Stimulated activated naive CD8-positive, alpha-beta T cell treated with anti-CD3 and anti-CD28 coated beads, Interleukin-15, Interleukin-2, amounts not matched to agents 100 ng/mL and 50 ng/mL, for 24 hours (primary cell): ENCODE measurements at regions not wholly inside any gene's neighbourhood (a gene's known extent, or its start where the extent isn't known, plus 50 kb on each side); places are given as distances from the start of the nearest gene placed in this dataset.

Experiments
- H3K27ac Mint-ChIP-seq: one replicate; pipeline ENCODE4 v1.8.0; 2021; ENCODE audit warnings: mild to moderate bottlenecking, mixed read lengths
- H3K27me3 Mint-ChIP-seq: one replicate; pipeline ENCODE4 v1.8.0; 2021; ENCODE audit warnings: mixed read lengths
- H3K36me3 Mint-ChIP-seq: one replicate; pipeline ENCODE4 v1.8.0; 2021; ENCODE audit warnings: low read depth, mixed read lengths
- H3K4me1 Mint-ChIP-seq: one replicate; pipeline ENCODE4 v1.8.0; 2021; ENCODE audit warnings: low read depth, mixed read lengths
- H3K4me3 Mint-ChIP-seq: one replicate; pipeline ENCODE4 v1.8.0; 2021; ENCODE audit warnings: mild to moderate bottlenecking, mixed read lengths
- H3K9me3 Mint-ChIP-seq: one replicate; pipeline ENCODE4 v1.8.0; 2021; ENCODE audit warnings: mixed read lengths

DNA sequence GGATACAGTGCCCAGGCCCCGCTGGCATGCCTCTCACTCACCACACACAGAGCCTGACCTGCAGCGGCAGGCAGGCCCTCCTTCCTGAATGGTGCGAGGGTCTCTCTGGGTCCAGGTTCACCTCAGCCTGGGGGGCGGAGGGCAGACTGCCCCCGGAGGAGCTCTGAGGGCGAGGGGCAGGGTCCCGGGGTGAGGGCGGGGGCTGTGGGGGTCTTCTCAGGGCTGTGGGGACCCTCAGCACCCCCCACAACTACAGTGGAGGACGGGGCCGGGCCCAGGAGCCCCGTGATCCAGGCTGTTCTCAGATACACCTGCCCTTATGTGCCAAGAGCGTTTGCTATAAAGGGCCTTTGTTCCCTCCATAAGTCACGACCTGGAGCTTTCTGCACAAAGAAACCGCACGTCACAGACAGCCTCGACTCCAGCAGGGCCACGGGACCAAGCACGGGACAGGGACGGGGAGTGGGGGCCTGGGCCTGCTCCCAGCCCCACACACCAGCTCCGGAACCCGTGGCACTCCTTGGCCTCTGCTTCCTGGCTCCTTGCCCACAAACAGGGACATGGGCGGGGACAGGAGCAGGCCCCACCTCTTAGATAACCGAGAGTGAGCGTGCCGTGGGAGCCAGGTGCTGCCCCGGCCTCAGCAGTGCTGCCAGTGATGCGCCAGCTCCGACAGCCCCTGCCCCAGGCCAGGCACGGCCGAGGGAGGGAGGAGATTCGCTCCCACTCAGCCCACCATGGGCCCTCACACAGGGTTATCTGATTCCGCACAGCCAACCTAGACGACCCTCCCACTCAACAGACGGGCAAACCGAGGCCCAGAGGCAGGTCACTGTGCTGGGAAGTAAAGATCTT lies 101.9 kb downstream of the RFLNA start:
- peaks cover 10% of the 10 kb centered on the region for H3K4me1 Mint-ChIP-seq
- no peak overlapping the region for H3K4me3 Mint-ChIP-seq
- no peak overlapping the region for H3K27ac Mint-ChIP-seq
- no peaks in the 10 kb centered on the region for H3K27me3 Mint-ChIP-seq
- peaks cover 15% of the 10 kb centered on the region for H3K36me3 Mint-ChIP-seq
- H3K9me3 Mint-ChIP-seq = no peaks in the 10 kb centered on the region

DNA sequence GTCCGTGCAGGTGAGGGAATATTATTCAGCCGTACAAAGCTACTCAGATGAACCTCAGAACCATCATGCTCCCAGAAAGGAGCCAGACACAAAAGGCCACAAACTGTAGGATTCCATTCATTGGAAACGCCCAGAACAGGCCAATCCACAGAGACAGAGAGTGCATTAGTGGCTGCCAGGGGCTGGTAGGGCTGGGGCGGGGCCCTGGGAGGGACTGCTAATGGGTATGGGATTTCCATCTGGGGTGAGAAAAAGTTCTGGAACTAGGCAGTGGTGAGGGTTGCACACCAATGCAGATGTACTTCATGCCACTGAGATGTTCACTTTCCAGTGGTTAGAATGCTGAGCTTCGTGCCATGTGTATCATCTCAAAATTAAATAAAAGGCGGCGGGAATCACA lies 101.1 kb downstream of the RFLNA start:
- H3K9me3 Mint-ChIP-seq = no peaks in the 10 kb centered on the region
- H3K27ac Mint-ChIP-seq = no peak overlapping the region
- no peaks in the 10 kb centered on the region for H3K27me3 Mint-ChIP-seq
- H3K4me3 Mint-ChIP-seq = no peak overlapping the region
- peaks cover 22% of the 10 kb centered on the region for H3K36me3 Mint-ChIP-seq
- peaks cover 18% of the 10 kb centered on the region for H3K4me1 Mint-ChIP-seq

- Mint-ChIP-seq H3K9me3 (no peaks in the 10 kb centered on the region), H3K36me3 (peaks cover 18% of the 10 kb centered on the region), H3K4me1 (peaks cover 25% of the 10 kb centered on the region), H3K4me3 (no peak overlapping the region), H3K27me3 (no peaks in the 10 kb centered on the region), H3K27ac (no peak overlapping the region)
Measured at GRCh38 chr12:124395284-124395752, 100.4 kb downstream of the RFLNA start.

DNA sequence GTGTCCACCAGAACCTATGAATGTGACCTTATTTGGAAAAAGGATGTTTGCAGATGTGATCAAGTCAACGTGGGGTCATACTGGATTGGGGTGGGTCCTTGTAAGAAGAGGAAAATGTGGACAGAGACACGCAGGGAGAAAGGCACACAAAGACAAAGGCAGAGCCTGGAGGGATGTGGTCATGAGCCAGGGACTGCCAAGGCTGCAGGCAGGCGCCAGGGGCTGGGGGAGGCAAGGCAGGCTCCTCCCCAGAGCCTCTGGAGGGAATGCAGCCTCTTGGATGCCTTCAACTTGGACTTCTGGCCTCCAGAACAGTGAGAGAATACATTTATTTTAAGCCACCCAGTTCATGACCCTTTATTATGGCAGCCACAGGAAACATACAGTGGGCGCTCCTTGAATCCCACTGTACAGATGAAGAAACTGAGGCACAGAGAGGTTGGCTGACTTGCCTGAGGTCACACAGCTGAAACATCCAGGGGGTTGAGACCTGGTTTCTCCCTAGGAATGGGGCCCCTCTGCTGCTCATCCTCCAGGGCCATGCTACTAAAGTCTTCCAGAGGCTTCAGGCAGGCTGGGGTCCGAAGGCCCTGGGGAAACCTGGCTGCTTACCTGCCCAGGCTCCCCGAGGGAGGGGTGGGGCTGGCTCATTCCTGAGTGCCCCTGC lies 99.7 kb downstream of the RFLNA start:
- peaks cover 32% of the 10 kb centered on the region for H3K4me1 Mint-ChIP-seq
- H3K27ac Mint-ChIP-seq = no peak overlapping the region
- H3K27me3 Mint-ChIP-seq = no peaks in the 10 kb centered on the region
- no peak overlapping the region for H3K4me3 Mint-ChIP-seq
- no peaks in the 10 kb centered on the region for H3K9me3 Mint-ChIP-seq
- H3K36me3 Mint-ChIP-seq = peaks cover 13% of the 10 kb centered on the region

GRCh38 chr12:124393831-124394230 lies 98.9 kb downstream of the RFLNA start:
- no peaks in the 10 kb centered on the region for H3K9me3 Mint-ChIP-seq
- no peaks in the 10 kb centered on the region for H3K27me3 Mint-ChIP-seq
- peaks cover 38% of the 10 kb centered on the region for H3K4me1 Mint-ChIP-seq
- peaks cover 13% of the 10 kb centered on the region for H3K36me3 Mint-ChIP-seq
- no peak overlapping the region for H3K4me3 Mint-ChIP-seq
- H3K27ac Mint-ChIP-seq = no peak overlapping the region

DNA sequence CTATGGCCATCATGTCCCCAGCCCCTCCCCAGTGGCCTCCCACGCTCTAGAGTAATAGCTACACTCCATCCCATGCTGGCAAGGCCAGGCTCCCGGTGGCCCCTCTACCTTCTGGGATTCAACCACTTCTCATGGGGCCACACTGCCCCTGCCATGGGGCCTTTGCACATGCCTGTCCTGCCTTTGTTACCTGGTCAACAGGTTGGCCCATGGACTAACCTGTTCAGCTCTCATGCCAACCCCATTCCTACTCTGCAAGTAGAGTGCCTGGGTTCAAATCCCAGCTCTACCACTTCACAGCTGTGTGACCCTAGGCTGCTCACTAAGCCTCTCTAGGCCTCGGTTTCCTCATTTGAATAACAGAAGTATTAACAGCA lies 98.5 kb downstream of the RFLNA start:
- H3K4me3 Mint-ChIP-seq = no peak overlapping the region
- no peaks in the 10 kb centered on the region for H3K9me3 Mint-ChIP-seq
- H3K27me3 Mint-ChIP-seq = no peaks in the 10 kb centered on the region
- H3K36me3 Mint-ChIP-seq = peaks cover 13% of the 10 kb centered on the region
- H3K27ac Mint-ChIP-seq = no peak overlapping the region
- peaks cover 40% of the 10 kb centered on the region for H3K4me1 Mint-ChIP-seq

DNA sequence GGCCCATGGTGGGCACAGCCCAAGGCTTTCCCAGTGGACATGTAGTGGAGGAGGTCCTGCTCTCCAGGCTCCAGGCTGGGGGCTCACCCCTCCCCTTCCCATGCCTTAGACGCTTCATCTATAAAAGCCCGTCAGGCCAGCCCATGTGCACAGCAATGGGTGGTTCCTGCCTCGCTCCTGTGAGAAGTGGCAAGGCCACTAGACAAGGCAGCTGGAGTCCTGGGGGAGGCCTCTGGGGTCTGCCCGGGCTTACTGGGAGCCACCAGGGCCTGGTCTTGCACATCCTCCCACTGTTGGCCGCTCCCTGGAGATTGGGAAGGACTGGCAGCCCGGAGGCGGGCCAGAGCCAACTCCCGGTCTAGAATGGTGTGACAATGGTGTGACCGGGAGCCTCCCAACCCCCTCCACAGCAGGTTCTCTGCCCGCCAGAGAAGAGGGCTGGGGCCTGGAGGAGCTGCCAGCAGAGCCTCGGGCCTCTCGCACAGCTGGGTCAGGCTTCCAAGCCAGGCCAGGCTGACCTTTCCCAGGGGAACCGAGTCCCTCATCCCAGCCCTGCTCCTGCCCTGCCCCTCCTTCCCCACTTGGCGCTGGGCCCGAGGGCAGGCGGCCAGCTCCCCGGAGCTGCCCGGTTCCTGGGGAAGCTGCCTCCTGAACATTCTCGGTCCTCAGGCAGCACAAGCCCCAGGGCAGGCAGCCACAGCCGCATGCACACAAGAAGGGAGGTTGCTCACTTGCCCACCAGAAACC lies 97.9 kb downstream of the RFLNA start:
- H3K36me3 Mint-ChIP-seq = peaks cover 13% of the 10 kb centered on the region
- no peaks in the 10 kb centered on the region for H3K27me3 Mint-ChIP-seq
- H3K9me3 Mint-ChIP-seq = no peaks in the 10 kb centered on the region
- no peak overlapping the region for H3K4me3 Mint-ChIP-seq
- no peak overlapping the region for H3K27ac Mint-ChIP-seq
- peaks cover 42% of the 10 kb centered on the region for H3K4me1 Mint-ChIP-seq

DNA sequence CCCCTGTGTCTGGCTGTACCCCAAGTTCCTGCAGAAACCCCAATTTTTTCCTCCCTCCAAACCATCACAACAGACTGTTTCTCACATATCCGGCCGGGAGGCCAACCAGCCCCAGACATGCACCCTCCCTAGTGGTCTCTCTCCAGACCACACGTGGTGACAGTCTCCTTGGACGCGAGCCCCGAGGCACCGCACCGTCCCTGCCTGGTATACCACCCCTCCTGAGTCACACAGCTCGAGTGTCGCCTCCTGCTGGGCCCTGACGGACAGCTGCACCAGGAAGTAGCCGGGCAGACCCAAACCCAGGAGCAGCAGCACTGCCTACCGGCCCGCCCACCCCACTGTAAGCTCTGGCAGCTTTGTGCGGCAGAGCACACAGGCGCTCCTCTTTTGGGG lies 97.4 kb downstream of the RFLNA start:
- Mint-ChIP-seq H3K36me3 (peaks cover 13% of the 10 kb centered on the region), H3K27ac (no peak overlapping the region), H3K27me3 (no peaks in the 10 kb centered on the region), H3K4me1 (peaks cover 42% of the 10 kb centered on the region), H3K9me3 (no peaks in the 10 kb centered on the region), H3K4me3 (no peak overlapping the region)

DNA sequence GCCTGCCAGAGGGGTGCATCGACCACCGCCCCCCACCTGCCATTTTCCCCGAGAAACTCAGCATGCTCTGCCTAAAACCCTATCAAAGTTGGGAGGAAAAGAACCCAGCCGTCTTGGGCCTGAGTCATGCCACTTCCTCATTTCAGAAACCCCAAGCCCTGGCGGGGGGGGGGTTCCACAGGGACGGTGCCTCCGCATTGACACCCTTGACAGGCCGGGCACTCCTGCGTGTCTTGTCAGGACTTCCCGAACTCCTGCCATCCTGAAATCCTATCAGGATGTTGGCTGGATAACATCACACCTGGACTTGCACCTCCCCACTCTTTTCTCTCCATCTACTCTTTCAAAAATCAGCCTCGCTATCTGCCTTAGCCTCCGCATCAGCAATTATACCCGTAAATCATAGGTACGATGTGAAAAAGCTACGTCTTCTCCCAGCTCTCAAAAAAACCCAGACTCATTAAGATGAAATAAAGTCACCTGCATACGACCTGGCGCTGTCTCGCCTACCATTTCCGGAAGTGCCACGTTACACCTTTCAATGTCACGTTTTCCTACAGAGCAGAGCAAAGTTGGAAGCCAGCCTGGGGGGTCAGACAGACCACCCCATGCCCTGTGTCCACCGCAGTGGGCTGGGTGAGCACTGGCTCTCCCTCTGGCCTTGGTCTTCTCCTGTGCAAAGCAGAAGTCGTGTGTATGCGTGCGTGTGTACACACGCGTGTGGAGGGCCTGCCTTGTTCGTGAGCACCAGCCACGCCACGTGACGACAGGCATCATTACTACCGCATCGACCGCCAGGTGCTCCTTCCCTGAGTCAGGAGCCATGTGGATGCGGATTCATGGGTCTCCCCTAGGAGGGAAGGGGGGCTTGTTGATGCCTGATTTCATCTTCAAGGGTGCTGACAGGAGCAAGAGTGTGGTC lies 96.7 kb downstream of the RFLNA start:
- peak overlapping the region; percentile 90 for H3K27ac Mint-ChIP-seq
- H3K27me3 Mint-ChIP-seq = no peaks in the 10 kb centered on the region
- peak overlapping the region; percentile 72 for H3K4me3 Mint-ChIP-seq
- H3K4me1 Mint-ChIP-seq = peaks cover 42% of the 10 kb centered on the region
- peaks cover 13% of the 10 kb centered on the region for H3K36me3 Mint-ChIP-seq
- no peaks in the 10 kb centered on the region for H3K9me3 Mint-ChIP-seq

GRCh38 chr12:124390442-124391097 lies 95.7 kb downstream of the RFLNA start:
- Mint-ChIP-seq H3K27ac (peak overlapping the region; percentile 90), H3K27me3 (no peaks in the 10 kb centered on the region), H3K4me3 (peak overlapping the region; percentile 41), H3K4me1 (peaks cover 42% of the 10 kb centered on the region), H3K9me3 (no peaks in the 10 kb centered on the region), H3K36me3 (peaks cover 7% of the 10 kb centered on the region)

GRCh38 chr12:124389725-124390441 lies 95.0 kb downstream of the RFLNA start:
- H3K4me1 Mint-ChIP-seq = peaks cover 42% of the 10 kb centered on the region

DNA sequence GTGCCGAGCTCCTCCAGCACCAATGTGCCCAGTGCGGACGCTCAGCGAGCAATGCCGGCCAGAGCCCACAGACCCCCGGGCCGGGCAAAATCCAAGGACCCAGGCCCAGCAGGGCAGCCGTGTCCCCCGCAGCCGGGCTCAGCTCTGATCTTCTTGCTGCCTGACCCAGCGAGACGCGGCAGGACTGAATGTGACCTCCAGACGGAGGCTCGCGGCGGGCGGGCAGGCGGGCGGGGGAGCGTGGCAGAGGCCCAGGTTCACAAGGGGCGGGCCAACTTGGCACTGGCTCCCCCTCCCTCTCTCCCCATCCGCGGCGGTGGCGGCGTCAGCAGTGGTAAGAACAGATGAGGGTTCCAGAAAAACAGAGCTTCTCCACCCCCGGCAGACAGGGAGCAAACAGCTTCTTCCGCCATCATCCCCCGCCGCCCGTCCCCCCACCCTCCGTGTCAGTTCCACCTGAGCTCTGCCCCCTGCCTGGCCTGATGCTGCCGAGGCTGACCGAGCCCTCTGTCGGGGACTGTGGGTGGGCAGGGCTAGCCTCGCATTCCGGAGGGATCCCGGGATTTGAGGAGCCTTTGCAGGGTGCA lies 94.3 kb downstream of the RFLNA start:
- Mint-ChIP-seq H3K9me3 (no peaks in the 10 kb centered on the region), H3K4me3 (peak overlapping the region; percentile 43), H3K4me1 (peaks cover 42% of the 10 kb centered on the region), H3K27me3 (no peaks in the 10 kb centered on the region), H3K36me3 (peaks cover 7% of the 10 kb centered on the region), H3K27ac (no peak overlapping the region)

More at GRCh38 chr12:124389725-124390441, 95.0 kb downstream of the RFLNA start:
- Mint-ChIP-seq H3K27ac (no peak overlapping the region), H3K27me3 (no peaks in the 10 kb centered on the region), H3K9me3 (no peaks in the 10 kb centered on the region), H3K36me3 (peaks cover 7% of the 10 kb centered on the region), H3K4me3 (peak overlapping the region; percentile 23)

DNA sequence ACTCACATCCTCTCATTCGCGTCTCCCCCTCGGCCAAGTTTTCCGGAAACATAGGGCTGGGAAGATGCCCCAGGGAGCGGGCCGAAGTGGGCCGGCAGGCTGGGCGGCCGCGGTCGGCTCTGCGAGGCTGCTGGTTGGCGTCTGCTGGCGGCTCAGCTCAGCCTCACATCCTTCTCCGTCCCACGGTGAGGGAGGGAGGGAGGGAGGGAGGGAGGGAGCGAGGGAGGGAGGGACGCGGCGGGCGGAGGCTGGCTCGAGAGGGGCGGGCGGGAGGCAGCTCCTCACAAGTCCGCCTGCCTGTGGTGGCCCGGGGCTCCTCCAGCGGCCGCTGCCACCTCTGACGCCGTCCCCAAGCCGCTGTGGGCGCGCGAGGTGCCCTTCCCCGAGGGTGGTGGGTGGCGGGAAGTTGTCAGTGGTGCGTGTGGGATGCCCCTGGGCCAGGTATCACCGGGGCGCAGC lies 93.8 kb downstream of the RFLNA start:
- H3K4me3 Mint-ChIP-seq = peak overlapping the region; percentile 43
- no peak overlapping the region for H3K27ac Mint-ChIP-seq
- H3K36me3 Mint-ChIP-seq = peaks cover 7% of the 10 kb centered on the region
- peaks cover 42% of the 10 kb centered on the region for H3K4me1 Mint-ChIP-seq
- no peaks in the 10 kb centered on the region for H3K9me3 Mint-ChIP-seq
- no peaks in the 10 kb centered on the region for H3K27me3 Mint-ChIP-seq
